Left cardiac atrium (tissue), 4 donors: ENCODE measurements at regions not wholly inside any gene's neighbourhood (a gene's known extent, or its start where the extent isn't known, plus 50 kb on each side); places are given as distances from the start of the nearest gene placed in this dataset.
"Not testable (repeated sequence)": the region's sequence is repeated elsewhere in the genome, so short reads cannot be mapped to it uniquely, and the experiment has no call there.

Source experiments
- ATAC-seq, 2 donors: fragments of 200-7000 bp; cut with Tn5 transposase; one replicate each; pipeline ENCODE4 v1.9.1; 2020; ENCODE audit warnings: mild to moderate bottlenecking in 2 of 2, moderate library complexity in 2 of 2
- DNase-seq: peaks from one replicate; pipeline ENCODE4 v3.0.0-alpha.2; 2020
- intact Hi-C, 2 donors: fragments of 100-400 bp; cut with DNase I; formaldehyde crosslinking; loops; one replicate each; pipeline versions ENCODE4 v1.14.1 to v1.15.1; 2022 to 2023
- donor health status: DM: no; HTN: yes; CAD: no.
- donor health status: DM: no; HTN: yes; CAD: no; lungs with severe emphysema.
- donor health status: DM: yes; HTN: yes; CAD: no.
- donor health status: Dilated cardiomyopathy.

DNA sequence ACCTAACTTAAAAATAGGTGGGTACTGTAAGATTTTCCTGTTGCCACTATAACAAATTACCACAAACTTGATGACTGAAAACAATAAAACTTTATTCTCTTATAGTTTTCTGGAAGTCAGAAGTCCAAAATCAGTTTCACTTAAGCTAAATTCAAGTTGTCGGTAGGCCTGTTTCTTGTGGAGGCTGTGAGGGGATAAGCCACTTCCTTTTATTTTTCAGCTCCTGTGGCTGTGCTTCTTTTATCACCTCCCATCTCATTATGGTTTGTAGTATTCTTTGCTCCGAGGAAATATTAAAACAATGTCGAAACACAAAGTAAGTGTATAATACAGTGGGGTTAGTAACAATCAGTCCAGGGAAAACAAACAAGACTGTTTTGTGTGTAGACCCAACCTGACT lies 610.5 kb upstream of the TECRL start:
- no peak for DNase-seq
- intact Hi-C loops = no loop called here
- ATAC-seq = no peak

DNA sequence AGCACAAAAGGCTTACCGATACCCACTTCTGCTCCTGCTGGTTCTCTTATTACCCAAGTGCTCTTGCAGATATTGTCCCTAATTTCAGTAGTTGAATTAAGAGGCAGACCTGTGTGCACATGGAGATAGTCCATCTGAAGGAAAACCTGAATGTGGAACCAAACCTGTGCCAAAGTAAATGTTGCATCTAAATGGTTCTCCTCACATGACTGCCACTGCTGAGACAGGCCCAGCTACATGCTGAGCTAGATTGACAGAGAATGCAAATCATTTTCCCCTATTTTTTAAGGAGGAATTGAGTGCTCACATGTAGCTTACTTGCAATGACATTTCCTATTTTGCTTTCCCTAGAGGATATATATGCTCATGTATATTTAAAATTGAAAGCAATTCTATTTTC lies 609.1 kb upstream of the TECRL start:
- no peak for DNase-seq
- ATAC-seq = no peak
- intact Hi-C loops = no loop called here

DNA sequence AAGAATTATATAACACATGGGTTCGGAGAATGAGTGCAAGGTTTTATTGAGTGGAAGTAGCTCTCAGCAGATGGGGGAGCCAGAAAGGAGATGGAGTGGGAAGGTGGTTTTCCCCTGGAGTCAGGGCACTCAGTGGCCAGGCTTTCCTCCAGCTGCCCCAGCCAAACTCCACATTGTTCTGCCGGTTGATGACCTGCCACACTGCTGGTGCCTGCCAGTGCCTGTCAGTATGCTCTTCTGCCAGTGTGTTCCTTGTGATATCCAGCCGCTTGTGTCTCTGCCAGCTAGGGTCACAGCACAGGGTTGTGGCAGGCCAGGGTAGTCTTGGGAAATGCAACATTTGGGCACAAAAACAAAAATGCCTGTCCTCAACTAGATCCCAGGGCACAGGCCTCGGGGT lies 604.8 kb upstream of the TECRL start:
- DNase-seq = no peak
- intact Hi-C loops = no loop called here
- ATAC-seq = no peak

DNA sequence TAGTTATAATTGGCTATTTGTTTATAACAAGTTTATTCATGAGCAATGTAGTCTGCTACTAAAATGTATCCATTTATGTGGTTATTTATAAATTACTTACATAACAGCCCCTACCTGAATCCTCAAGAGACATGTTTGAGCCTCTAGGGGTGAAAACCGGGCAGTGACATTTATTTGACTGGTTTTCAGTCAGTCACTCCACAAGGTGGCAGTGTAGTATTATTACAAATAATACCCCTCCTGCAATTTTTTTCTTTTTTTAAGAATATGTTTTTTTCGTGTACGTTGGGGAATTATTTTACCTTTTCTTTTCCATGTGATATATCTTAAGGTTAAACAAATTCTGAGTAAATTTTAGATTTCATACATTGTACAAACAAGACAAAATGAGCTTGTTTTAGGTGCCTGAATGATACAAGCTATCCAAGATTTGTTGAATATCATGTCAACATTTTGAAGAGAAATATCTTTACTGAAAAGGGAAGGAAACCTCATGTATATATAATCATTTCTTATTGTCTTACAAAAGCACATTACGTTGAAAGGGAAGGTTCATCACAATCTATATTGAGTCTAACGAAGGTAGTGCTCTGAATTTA lies 598.7 kb upstream of the TECRL start:
- intact Hi-C loops = no loop called here
- ATAC-seq (no peak), DNase-seq (no peak)

DNA sequence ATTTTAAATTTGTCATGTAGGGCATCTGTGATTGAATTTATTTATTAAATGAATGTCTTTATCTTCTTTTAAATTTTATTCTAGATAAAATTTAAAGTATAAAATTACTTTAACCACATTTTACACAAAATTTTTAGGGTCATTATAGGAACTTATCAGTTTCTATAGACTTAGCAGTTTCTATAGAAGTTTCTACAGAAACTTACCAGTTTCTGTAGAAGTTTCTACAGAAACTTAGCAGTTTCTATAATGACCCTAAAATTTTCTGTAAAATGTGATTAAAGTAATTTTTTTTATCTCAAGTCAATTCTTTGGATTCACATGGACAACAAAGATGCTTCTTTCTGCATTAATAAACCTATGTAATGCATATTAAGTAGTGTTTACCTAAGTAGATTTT lies 565.9 kb upstream of the TECRL start:
- intact Hi-C loops = no loop called here
- ATAC-seq (no peak), DNase-seq (no peak)

DNA sequence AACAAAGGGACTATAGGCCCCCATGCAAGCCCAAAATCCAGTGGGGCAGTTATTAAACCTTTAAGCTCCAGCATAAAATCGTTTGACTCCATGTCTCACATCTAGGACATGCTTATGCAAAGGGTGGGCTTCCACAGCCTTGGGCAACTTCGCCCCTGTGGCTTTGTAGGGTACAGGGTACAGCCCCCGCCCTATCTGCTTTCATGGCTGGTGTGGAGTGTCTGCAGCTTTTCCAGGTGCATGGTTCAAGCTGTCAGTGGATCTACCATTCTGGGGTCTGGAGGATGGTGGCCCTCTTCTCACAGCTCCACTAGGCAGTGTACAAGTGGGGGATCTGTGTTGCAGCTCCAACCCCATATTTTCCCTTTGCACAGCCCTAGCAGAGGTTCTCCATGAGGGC lies 559.8 kb upstream of the TECRL start:
- ATAC-seq (no peak), DNase-seq (no peak)
- intact Hi-C loops = no loop called here

DNA sequence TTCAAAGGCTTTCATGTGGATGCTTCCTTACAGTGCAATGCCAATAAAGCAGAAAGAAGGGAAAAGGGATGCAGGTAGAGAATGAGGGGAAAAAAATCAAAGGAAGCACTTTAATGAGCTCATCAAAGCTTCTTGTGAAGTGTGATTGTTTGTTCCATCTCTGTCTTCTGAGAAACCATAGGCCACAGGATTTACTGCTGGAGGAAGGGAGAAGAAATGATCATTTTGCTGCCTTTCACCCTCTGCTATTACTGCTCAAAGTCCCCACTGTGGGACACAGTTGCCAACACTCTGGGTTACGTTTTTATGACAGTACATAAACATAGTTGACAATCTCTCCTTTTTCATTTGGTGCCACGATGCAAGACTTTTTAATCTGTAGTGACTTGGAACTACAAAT lies 558.0 kb upstream of the TECRL start:
- intact Hi-C loops = no loop called here
- no peak for DNase-seq
- ATAC-seq = no peak

DNA sequence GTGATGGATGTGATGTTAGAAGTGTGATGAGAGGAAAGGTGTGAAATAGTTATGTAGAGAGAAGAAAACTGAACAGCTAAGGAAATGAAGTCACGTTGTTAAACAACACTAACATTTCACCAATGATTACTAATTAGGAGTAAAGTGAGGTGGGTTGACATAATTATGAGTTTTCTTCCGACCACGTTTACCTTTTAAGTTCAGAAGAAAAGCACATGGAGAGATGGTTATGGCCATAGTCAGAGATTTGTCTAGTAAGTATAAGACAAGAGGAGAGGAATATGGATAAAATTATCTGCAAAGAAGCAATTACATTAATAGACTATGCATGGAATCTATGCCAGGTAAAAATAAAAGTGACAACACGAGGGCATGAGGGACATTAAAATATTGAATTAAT lies 551.3 kb upstream of the TECRL start:
- intact Hi-C loops = no loop called here
- ATAC-seq (no peak), DNase-seq (no peak)

DNA sequence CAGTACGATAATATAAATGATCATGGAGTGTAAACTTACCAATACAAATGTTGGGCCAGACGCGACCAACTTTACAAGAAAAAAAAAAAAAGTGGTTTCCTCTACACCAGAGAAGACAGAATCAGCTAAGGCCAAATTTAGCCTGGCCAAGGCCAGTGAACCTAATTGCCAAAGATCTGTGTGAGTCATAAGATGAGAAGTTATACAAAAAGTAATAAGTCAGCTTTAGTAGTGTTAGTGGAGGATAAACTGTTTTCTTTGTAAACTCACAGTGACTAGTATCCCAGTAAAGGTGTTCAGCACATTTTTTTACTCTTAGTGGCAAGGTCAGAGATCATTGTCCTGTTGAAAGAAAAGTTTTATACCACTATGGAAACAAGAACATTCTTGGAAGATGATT lies 531.4 kb upstream of the TECRL start:
- DNase-seq (no peak), ATAC-seq (peak in 1 of 2 donors; percentile 43)
- intact Hi-C loops = no loop called here

DNA sequence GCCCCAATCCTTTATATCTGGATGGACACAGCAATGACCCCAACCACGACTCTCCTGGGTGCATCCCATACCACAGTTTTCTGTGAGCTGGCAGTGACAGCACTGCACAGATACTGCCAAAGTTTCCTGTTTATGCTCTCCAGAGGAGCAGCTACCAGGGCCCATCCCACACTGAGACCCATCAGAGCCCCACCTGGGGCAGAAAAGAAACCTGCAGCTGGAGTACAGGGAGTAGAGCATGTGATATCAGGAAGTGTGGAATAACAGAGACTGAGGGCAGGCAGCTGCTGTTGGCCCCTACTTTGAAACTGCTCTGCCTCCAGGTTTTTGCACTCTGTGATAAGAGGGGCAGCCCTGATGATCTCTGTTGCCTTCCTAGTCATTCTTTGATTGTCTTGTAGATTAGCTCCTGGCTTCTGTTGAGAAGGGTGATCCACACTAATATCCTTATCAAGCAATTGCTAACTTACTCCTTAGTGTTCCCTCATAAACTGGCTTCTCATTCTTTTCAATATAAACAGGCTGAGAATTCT lies 526.3 kb upstream of the TECRL start:
- intact Hi-C loops = no loop called here
- DNase-seq = no peak

DNA sequence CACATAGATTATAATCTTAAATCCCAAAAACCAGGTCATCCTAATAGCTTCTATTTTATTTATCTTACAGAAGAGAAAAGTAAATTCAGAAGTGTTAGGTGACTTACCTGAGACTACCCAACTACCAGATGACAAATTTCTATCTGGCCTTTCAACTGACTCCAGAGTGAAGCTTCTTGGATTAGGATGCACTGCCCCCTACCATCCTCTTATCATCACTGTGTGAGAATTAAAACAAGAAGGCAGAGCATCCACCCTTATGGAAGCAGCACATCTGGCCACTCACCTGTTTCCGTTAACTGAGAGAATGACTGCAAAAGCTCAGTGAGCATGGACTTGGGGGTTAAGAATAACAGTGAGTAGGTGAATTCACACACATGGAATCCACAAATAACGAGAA lies 502.6 kb upstream of the TECRL start:
- ATAC-seq = no peak
- DNase-seq = no peak
- intact Hi-C loops = no loop called here

More for the DNA sequence above, 526.3 kb upstream of the TECRL start:
- no peak for ATAC-seq

DNA sequence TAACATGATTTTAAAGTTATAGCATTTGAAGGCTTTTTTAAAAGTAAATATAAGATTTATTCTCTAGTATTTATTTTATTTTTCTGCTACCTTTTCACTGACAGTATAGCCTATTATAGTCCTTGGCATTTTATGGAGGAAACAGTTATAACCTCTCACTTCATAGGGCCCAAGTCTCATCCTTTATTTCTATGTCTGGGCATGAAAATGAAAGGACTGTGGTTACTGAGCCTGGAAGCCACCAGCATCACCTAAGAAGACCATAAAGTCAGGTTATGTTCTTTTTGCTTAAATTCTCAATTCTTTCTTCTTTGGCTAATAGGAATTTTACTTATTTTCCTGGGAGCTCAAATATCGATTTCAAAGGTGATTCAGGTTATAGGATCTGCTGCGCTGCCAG lies 494.7 kb upstream of the TECRL start:
- intact Hi-C loops = no loop called here
- no peak for ATAC-seq

DNA sequence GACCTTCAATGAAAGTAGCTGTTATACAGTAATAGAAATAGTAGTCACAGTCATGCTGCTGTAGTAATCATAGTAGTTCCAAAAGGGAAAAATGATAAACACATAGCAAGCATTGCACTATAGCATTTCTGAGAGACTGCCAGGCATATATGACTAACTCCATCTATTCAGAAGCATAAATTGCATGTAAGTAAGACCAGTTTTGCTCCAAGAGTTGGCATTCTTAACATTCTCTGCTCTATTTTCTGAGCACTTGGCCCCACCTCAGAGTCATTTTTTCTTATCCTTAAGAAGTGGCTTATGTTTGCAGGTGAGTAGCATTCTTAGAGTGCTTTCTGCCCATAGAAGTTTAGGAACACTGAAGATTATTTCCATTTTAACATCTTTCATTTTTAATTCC lies 490.3 kb upstream of the TECRL start:
- intact Hi-C loops = no loop called here
- no peak for DNase-seq
- no peak for ATAC-seq

More for the DNA sequence above, 494.7 kb upstream of the TECRL start:
- DNase-seq = no peak

DNA sequence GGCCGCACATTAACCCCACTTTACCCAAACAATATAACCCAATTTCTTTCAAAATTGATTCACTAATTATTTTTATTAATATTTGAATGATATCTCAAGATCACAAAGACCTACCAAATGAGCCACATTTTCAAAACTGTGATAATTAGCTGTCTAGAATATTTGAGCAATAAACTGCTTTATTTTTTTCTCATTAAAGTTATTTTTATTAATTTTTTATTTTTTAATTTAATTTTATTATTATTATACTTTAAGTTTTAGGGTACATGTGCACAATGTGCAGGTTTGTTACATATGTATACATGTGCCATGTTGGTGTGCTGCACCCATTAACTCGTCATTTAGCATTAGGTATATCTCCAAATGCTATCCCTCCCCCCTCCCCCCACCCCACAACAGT lies 489.8 kb upstream of the TECRL start:
- intact Hi-C loops, DNase-seq, ATAC-seq: not testable (repeated sequence)

DNA sequence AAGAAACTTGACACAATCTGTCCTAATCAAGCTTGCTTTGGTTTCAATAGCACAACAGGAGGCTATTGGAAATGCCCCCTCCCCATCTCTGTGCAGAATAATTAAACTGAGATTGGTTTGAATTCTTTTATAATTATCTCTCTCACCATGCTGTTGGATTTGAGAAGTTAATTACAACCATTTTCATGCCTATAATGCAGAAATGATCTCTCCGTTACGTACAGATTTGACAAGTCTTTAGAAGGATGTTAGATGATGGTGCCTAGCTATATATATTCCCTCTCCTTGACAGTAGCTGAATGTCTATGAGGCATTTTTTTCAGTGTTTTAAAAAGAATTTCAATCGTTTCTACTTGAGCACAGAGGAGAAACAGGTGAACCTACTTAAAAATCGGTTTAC lies 488.4 kb upstream of the TECRL start:
- intact Hi-C loops = no loop called here
- no peak for DNase-seq
- no peak for ATAC-seq

DNA sequence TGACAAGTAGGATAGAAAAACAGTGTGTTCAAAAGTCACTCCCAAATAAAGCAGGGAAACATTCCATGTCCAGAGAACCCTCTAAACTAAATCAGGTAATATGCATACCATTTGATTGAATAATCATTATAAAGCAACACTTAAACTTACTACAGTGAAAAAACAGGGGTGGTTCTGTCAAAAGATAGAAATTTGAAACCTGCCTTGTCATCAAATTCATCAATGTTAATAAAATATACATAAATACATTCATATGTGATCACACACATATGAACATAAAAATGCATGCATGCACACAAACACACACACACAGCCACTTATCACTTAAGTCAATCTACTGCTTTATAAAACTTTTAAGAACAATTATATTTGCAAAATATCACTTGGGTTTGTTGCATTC lies 485.8 kb upstream of the TECRL start:
- DNase-seq (no peak), ATAC-seq (no peak)
- intact Hi-C loops = no loop called here

DNA sequence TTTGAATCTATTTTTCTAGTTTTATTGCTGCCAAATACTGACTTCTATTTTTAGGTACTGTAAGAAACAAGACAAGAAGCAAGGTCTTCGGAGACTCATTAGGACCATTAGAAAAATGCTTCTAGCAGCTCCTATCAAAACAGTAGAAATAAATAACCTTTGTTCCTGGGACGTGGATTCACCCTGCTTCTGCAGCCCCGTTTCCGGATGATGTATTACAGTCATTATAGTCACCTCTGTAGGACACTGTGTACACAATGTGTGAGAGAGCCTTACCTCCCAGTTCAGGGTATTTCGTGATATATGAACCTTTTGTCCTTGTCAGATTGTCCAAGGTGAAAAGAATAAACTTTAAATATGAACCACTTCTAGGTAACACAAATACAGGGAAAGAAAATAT lies 484.0 kb upstream of the TECRL start:
- no peak for ATAC-seq
- intact Hi-C loops = no loop called here
- DNase-seq = no peak

DNA sequence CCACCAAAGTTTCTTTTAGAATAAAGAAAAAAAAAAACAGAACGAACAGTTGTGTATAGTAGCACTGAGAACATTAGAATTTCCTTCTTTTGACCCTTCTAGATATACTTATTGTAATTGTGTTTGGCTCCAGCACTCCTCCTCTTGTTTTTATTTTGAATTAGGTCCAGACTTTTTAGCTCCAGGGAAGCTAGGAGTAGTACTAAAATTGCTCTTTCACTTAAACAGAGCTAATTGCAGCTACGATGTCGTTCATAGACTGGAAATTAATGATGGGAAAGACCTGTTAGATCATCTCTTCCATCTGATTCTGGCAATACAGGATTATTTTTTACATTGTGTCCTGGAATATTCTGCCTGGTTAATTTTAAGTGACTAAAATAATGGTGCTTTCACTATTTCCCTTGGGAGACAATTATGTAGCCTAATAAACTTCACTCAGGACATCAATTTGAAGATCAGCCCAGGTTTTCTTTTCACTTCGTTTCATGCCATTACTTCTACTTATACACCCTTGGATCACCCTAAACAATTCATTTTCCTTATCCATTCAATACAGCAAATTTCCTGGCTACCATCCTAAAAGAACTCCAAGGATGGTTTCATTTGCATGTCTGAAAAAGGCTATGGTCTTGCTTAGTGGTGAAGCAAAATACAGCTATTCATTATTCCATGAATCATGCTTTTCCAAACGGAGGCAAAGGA lies 480.8 kb upstream of the TECRL start:
- ATAC-seq (no peak), DNase-seq (no peak)
- intact Hi-C loops = no loop called here

DNA sequence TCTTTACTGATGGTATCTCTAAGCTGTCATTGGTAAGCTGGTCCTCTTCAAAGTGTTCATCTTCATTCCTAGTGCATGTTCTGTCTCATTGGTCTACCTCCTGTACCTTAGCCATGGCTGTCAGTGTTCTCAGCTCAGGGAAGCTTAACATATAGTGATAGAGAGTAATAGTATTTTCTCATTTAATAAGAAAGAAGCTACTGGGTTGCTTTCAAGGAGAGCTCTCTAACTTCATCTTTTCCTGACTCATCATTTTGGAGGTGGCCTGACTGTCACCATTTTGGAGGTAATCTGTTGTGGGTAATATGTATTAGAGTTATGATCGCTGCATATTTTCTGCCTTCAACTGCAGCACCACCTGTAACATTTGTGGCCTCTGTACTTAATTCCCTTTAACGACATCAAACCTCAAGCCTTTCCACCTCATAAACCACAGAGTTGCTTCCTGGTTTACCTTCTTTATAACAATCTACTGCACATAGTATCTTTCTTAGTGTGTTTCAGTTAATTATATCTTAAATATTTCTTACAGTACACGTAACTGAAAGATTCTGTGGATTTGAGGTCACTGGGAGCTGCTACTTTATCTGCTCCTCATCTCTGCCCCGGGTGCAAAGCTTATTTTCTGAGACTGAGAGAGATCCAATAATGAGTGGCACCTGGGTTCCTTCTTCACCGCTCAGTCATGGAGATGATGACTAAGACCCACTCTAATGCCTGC lies 474.0 kb upstream of the TECRL start:
- ATAC-seq (no peak), DNase-seq (no peak)
- intact Hi-C loops = no loop called here

DNA sequence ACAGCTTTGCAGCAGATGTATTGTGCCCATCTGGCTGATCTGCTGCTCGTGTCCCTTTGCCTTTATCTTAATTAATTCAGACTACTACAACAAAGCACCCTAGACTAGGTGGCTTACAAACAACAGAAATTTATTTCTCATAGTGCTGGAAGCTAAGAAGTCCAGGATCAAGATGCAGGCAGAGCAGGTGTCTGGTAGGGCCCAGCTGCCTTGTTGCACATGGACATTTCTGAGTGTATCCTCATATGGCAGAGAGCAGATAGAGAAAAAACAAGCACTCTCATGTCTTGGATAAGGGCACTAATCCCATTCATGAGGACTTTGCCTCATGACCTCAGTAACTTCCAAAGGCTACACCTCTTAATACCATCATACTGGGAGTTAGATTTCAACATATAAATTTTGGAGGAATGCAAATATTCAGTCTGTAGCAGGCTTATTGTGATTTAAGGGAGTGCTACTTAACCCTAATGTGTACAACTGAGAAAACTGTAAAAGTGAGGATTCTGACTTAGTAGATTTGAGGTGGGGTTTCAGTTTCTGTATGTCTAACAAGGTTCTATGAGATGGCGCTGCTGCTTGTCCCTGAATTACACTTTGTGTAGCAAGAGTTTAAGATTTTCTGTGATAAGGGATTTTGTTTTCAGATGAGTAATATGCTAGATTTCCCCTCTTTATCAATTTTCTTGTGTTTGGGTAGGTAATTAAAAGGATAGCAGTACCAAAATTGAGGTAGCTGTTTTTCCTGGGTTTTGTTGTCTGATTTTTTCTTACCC lies 473.2 kb upstream of the TECRL start:
- DNase-seq (no peak), ATAC-seq (no peak)
- intact Hi-C loops = no loop called here
